Thymus (tissue), 11 donors: ENCODE measurements at regions not wholly inside any gene's neighbourhood (a gene's known extent, or its start where the extent isn't known, plus 50 kb on each side); places are given as distances from the start of the nearest gene placed in this dataset.
"Not testable (repeated sequence)": the region's sequence is repeated elsewhere in the genome, so short reads cannot be mapped to it uniquely, and the experiment has no call there.

ENCODE experiments used
- DNase-seq, 9 donors: peaks; one replicate each; pipeline ENCODE4 v3.0.0-alpha.2; 2013; ENCODE audit warnings: low spot score in 9 of 9, low read depth in 6 of 9, missing footprints in 1 of 9
- H3K27ac ChIP-seq, 2 donors: one replicate each; pipeline ENCODE4 v1.5.1; 2013; ENCODE audit warnings: control low read depth in 1 of 2, low read depth in 1 of 2, low read length in 1 of 2, mild to moderate bottlenecking in 1 of 2, moderate library complexity in 1 of 2
- H3K27me3 ChIP-seq, 2 donors: one replicate each; pipeline ENCODE4 v1.5.1; 2013; ENCODE audit warnings: low read length in 1 of 2; ENCODE audit not compliant: control insufficient read depth in 2 of 2, insufficient read depth in 1 of 2
- H3K36me3 ChIP-seq, 2 donors: one replicate each; pipeline ENCODE4 v1.5.1; 2013; ENCODE audit warnings: low read length in 1 of 2, mild to moderate bottlenecking in 1 of 2, moderate library complexity in 1 of 2; ENCODE audit not compliant: control insufficient read depth in 2 of 2, insufficient read depth in 2 of 2
- H3K4me1 ChIP-seq, 2 donors: one replicate each; pipeline ENCODE4 v1.5.1; 2013; ENCODE audit warnings: low read length in 2 of 2; ENCODE audit not compliant: control insufficient read depth in 2 of 2, insufficient read depth in 2 of 2
- H3K4me3 ChIP-seq, 2 donors: one replicate each; pipeline ENCODE4 v1.5.1; 2013; ENCODE audit warnings: low read length in 2 of 2, control low read depth in 1 of 2, mild to moderate bottlenecking in 1 of 2
- H3K9me3 ChIP-seq, 2 donors: one replicate each; pipeline ENCODE4 v1.5.1; 2013; ENCODE audit warnings: low read length in 1 of 2, mild to moderate bottlenecking in 1 of 2; ENCODE audit not compliant: control insufficient read depth in 2 of 2, insufficient read depth in 1 of 2
- WGBS: extraction: QIAGEN DNeasy Blood & Tissue Kit; methylation state at CpG from one replicate; pipeline ENCODE4 v1.1.7; 2013; 5-methylcytosine and 5-hydroxymethylcytosine counted together
- donor health status: healthy.

- Histone ChIP-seq H3K9me3 (no peaks in the 10 kb centered on the region), H3K27ac (no peak overlapping the region), H3K4me1 (no peaks in the 10 kb centered on the region), H3K36me3 (no peaks in the 10 kb centered on the region), H3K4me3 (no peak overlapping the region), H3K27me3 (no peaks in the 10 kb centered on the region)
- 92% methylated on average over 5 of the region's 5 CpGs for WGBS
- no peak for DNase-seq
Measured at GRCh38 chr4:20078644-20079043, 173.1 kb upstream of the SLIT2 start.

DNA sequence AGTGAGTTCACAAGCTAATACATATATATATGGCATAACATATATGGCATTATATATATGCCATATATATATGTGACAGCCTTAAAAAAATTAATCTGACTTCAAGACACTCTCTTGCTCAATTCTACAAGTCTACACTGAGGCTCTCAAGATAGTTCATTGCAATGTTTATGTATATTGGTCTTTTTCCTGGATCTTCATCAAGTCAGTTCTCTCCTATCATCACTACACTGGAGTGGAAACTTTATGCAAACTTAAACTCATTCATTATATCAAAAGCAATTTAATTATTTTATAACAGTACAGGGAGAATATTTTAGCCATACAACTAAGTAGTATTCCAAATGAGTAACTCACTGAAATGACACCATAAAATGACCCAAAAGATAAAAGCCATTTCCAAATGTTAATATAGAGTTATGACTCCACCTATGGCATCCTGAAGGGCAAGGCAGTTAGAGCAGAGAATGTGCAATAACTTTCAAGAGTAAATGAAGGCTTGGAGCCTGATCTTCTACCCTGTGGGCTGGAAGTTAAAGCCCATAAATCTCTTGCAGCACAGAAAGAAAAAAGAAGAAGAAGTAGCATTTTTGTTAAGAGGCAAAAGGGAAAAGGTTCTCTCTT, 176.3 kb upstream of the SLIT2 start:
- Histone ChIP-seq H3K4me3 (no peak overlapping the region), H3K27ac (no peak overlapping the region), H3K9me3 (no peaks in the 10 kb centered on the region), H3K4me1 (no peaks in the 10 kb centered on the region), H3K27me3 (no peaks in the 10 kb centered on the region), H3K36me3 (no peaks in the 10 kb centered on the region)
- no peak for DNase-seq

DNA sequence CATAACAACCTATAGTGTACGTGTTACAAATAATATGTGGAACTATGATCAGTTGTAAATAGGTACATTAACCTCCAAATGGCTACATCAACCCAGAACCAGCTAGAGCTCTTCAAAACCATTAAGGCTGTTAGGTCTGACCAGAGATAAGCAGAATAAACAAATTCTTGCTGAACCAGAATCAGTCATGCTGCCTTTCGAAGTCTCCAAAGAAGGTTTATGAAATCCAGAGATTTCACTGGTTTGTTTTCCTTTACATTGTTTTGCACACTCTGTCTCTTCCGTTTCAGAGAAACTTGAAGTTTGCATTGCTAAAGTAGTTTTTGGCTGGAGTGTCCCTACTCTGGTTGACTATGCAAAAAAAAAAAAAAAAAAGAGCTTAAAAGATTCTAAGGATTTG, 177.3 kb upstream of the SLIT2 start:
- DNase-seq, result no peak
- Histone ChIP-seq H3K27ac (no peak overlapping the region), H3K27me3 (no peaks in the 10 kb centered on the region), H3K4me3 (no peak overlapping the region), H3K9me3 (no peaks in the 10 kb centered on the region), H3K36me3 (no peaks in the 10 kb centered on the region), H3K4me1 (no peaks in the 10 kb centered on the region)
- WGBS, result 90% methylated on average over 3 of the region's 3 CpGs

DNA sequence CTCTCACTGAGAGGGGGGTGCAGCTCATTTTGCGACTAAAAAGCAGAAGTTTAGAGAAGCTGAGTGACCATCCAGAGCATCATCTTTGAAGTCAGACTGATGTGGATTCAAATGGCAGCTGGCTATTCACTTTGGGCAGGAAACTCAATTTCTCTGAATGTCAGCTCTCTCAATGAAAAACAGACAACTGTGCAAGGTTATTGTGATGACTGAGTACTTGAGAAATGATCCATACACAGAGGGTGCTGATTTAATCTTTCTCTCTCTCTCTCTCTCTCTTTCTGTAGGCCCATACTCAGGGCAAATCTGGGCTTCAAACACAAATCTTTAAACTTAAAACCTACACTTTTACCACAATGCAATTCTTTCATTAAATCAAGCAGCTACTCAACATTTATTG, 185.8 kb upstream of the SLIT2 start:
- Histone ChIP-seq H3K36me3 (no peaks in the 10 kb centered on the region), H3K27ac (no peak overlapping the region), H3K4me3 (no peak overlapping the region), H3K27me3 (no peaks in the 10 kb centered on the region), H3K9me3 (no peaks in the 10 kb centered on the region), H3K4me1 (no peaks in the 10 kb centered on the region)
- WGBS, result 52% methylated on average over 1 of the region's 1 CpG
- no peak for DNase-seq

GRCh38 chr4:20062857-20063256, 188.8 kb upstream of the SLIT2 start:
- WGBS, result 95% methylated on average over 5 of the region's 5 CpGs

DNA sequence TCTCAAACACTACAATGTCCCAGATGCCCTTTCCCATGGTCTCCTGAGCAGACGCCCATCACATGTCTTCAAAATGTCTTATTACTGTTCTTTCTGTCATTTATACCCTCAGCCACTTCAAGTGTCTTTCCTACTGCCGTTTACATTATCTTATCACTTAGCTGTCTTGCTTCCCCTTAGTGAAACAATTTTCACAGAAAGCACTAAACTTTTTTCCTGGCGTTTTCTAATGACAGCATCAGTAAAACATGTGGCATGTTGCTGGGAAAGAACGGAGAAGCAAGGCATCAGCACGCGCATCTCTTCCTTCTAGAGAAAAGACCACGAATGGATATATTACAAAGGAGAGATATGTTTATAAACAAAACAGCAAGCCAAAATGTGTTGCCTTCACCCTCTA, 189.7 kb upstream of the SLIT2 start:
- Histone ChIP-seq H3K4me1 (no peaks in the 10 kb centered on the region), H3K4me3 (no peak overlapping the region), H3K27ac (no peak overlapping the region), H3K9me3 (no peaks in the 10 kb centered on the region), H3K27me3 (no peaks in the 10 kb centered on the region), H3K36me3 (no peaks in the 10 kb centered on the region)
- 71% methylated on average over 7 of the region's 7 CpGs for WGBS
- DNase-seq, result no peak

More at GRCh38 chr4:20062857-20063256, 188.8 kb upstream of the SLIT2 start:
- not testable (repeated sequence) for DNase-seq, H3K4me1 ChIP-seq, H3K36me3 ChIP-seq, H3K27me3 ChIP-seq, H3K9me3 ChIP-seq, H3K4me3 ChIP-seq, H3K27ac ChIP-seq

GRCh38 chr4:20050768-20051167, 200.9 kb upstream of the SLIT2 start:
- Histone ChIP-seq H3K9me3 (no peaks in the 10 kb centered on the region), H3K4me3 (no peak overlapping the region), H3K27ac (no peak overlapping the region), H3K27me3 (no peaks in the 10 kb centered on the region), H3K4me1 (no peaks in the 10 kb centered on the region), H3K36me3 (no peaks in the 10 kb centered on the region)
- no peak for DNase-seq
- 96% methylated on average over 6 of the region's 6 CpGs for WGBS

DNA sequence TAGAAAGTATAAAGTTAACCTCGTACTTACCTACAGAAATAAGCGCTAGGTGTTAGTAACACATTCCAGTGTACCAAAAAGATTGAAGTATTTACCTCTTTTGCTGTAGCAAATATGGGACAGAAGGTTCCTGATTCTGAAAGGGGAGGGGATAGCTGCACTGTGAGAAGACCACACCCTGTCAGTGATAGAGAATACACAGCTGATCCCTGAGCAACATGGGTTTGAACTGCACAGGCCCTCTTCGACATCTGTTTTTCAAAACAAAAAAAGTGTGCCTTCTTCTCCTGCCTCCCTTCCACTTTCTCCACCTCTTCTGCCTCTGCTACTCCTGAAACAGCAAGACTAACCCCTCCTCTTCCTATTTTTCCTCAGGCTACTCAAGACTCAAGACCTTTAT, 201.8 kb upstream of the SLIT2 start:
- 89% methylated on average over 3 of the region's 3 CpGs for WGBS
- Histone ChIP-seq H3K27me3 (no peaks in the 10 kb centered on the region), H3K4me3 (no peak overlapping the region), H3K4me1 (no peaks in the 10 kb centered on the region), H3K9me3 (no peaks in the 10 kb centered on the region), H3K36me3 (no peaks in the 10 kb centered on the region), H3K27ac (no peak overlapping the region)
- no peak for DNase-seq

GRCh38 chr4:20046931-20047677, 204.6 kb upstream of the SLIT2 start:
- Histone ChIP-seq H3K9me3 (no peaks in the 10 kb centered on the region), H3K27me3 (no peaks in the 10 kb centered on the region), H3K27ac (no peak overlapping the region), H3K4me1 (no peaks in the 10 kb centered on the region), H3K4me3 (no peak overlapping the region), H3K36me3 (no peaks in the 10 kb centered on the region)
- no peak for DNase-seq
- WGBS, result 86% methylated on average over 3 of the region's 3 CpGs
